HepG2 (cell line): ENCODE measurements at regions not wholly inside any gene's neighbourhood (a gene's known extent, or its start where the extent isn't known, plus 50 kb on each side); places are given as distances from the start of the nearest gene placed in this dataset.

ENCODE experiments used
- ATAC-seq: fragments of 200-7000 bp; cut with Tn5 transposase; 3 replicates; pipeline ENCODE4 v1.9.1; 2020; ENCODE audit warnings: mild to moderate bottlenecking, moderate library complexity
- BruUV-seq: library from RNA; stranded (reverse); fragments of 400-500 nt; replicated peaks from 2 replicates; lab custom pipeline; 2021; lab: Mats Ljungman, UMichigan
- CTCF ChIA-PET: fragments of 300-600 bp; formaldehyde crosslinking; extraction: SDS; loops from one replicate; lab custom pipeline; 2021; ENCODE audit warnings: low total read pairs, inconsistent platforms, low intra/inter-chr PET ratio; lab: Yijun Ruan, JAX
- POLR2A ChIA-PET: fragments of 350-600 bp; sonication (Branson Sonifier 250); formaldehyde crosslinking; loops from one replicate; lab custom pipeline; 2020; ENCODE audit warnings: antibody characterized with exemption, inconsistent platforms; lab: Yijun Ruan, JAX
- DNase-seq: peaks from one replicate; pipeline ENCODE4 v3.0.0-alpha.2; 2015; ENCODE audit warnings: low spot score
- FAIRE-seq: peaks from 3 replicates; lab custom pipeline; 2011; peaks lifted over from hg19 to GRCh38; lab: Jason Lieb, UNC
- H2AFZ ChIP-seq: one replicate; pipeline ENCODE4 v1.6.1; 2011; ENCODE audit warnings: low read length, inconsistent platforms
- H3K27ac ChIP-seq: fragments of 300-600 bp; 3 replicates; pipeline ENCODE4 v1.8.0; 2011; ENCODE audit warnings: mixed run types, mild to moderate bottlenecking, mixed read lengths, low read length, inconsistent platforms; ENCODE audit not compliant: insufficient read depth; ENCODE audit errors: extremely low read length
- H3K27me3 ChIP-seq, 2 experiments: fragments of 200-600 bp in 1 of 2; 2 replicates in 1 of 2; 3 replicates in 1 of 2; pipeline versions ENCODE4 v1.6.0 to v1.8.0; 2011; ENCODE audit warnings: low read length in 2 of 2, mild to moderate bottlenecking in 2 of 2, moderate library complexity in 2 of 2, inconsistent platforms in 1 of 2; ENCODE audit not compliant: insufficient read depth in 2 of 2, control insufficient read depth in 1 of 2
- H3K36me3 ChIP-seq, 2 experiments: fragments of 200-600 bp in 1 of 2; replicated peaks in 1 of 2; 2 replicates in 1 of 2; 3 replicates in 1 of 2; pipeline versions ENCODE4 v1.5.1 to v1.8.0; 2011; ENCODE audit warnings: low read length in 2 of 2, inconsistent platforms in 1 of 2; ENCODE audit not compliant: insufficient read depth in 2 of 2, control insufficient read depth in 1 of 2
- H3K4me1 ChIP-seq: 2 replicates; pipeline ENCODE4 v1.5.1; 2012; ENCODE audit warnings: low read length, inconsistent platforms; ENCODE audit not compliant: insufficient read depth
- H3K4me2 ChIP-seq: 2 replicates; pipeline ENCODE4 v1.6.0; 2011; ENCODE audit warnings: low read depth, low read length, inconsistent platforms
- H3K4me3 ChIP-seq, 3 experiments: fragments of 200-600 bp in 1 of 3; sonication (generic), shearing (Covaris generic) in 1 of 3; replicated peaks in 1 of 3; 2 replicates each; pipeline ENCODE4 v1.5.1; 2011 to 2016; ENCODE audit warnings: low read length in 3 of 3, inconsistent platforms in 2 of 3, low read depth in 2 of 3, mild to moderate bottlenecking in 2 of 3, control low read depth in 1 of 3, mixed read lengths in 1 of 3; ENCODE audit not compliant: insufficient read depth in 1 of 3
- H3K79me2 ChIP-seq: one replicate; pipeline ENCODE4 v1.6.1; 2011; ENCODE audit warnings: low read length, inconsistent platforms; ENCODE audit not compliant: insufficient read depth
- H3K9ac ChIP-seq: 2 replicates; pipeline ENCODE4 v1.6.0; 2011; ENCODE audit warnings: mild to moderate bottlenecking, low read depth, low read length, inconsistent platforms; ENCODE audit not compliant: insufficient read depth
- H3K9me3 ChIP-seq: 2 replicates; pipeline ENCODE4 v1.5.1; 2012; ENCODE audit warnings: mild to moderate bottlenecking, low read length
- H4K20me1 ChIP-seq: 2 replicates; pipeline ENCODE4 v1.6.0; 2011; ENCODE audit warnings: inconsistent platforms, mild to moderate bottlenecking, low read length, moderate library complexity; ENCODE audit not compliant: insufficient read depth
- ARNT ChIP-seq: fragments of 450-650 bp; IDR thresholded peaks from 2 replicates; pipeline ENCODE4 v1.6.1; 2017
- CHCHD3 ChIP-seq: sonication (generic); formaldehyde crosslinking; IDR thresholded peaks from 2 replicates; pipeline ENCODE4 v1.8.0; 2022; ENCODE audit warnings: mild to moderate bottlenecking, missing genetic modification reagents, moderate library complexity
- ELF4 ChIP-seq: sonication (generic); formaldehyde crosslinking; IDR thresholded peaks from 2 replicates; pipeline ENCODE4 v1.5.0; 2020; ENCODE audit warnings: missing genetic modification reagents, mild to moderate bottlenecking, moderate library complexity, borderline replicate concordance
- FOXP1 ChIP-seq, 2 experiments: fragments of 450-650 bp in 1 of 2; IDR thresholded peaks; 2 replicates each; pipeline ENCODE4 v1.6.1; 2017 to 2018; ENCODE audit warnings: antibody characterized with exemption in 1 of 2
- HCFC1 ChIP-seq: fragments of 150-350 bp; IDR thresholded peaks from 2 replicates; pipeline ENCODE4 v1.6.1; 2014; ENCODE audit warnings: low read depth, low read length
- HMGA1 ChIP-seq: sonication (generic); formaldehyde crosslinking; conservative IDR thresholded peaks from 2 replicates; pipeline ENCODE4 v1.4.0; 2020; ENCODE audit warnings: missing genetic modification reagents
- MTF1 ChIP-seq: sonication (generic); formaldehyde crosslinking; IDR thresholded peaks from 2 replicates; pipeline ENCODE4 v1.5.0; 2020; ENCODE audit warnings: missing genetic modification reagents
- MTF2 ChIP-seq: sonication (generic); formaldehyde crosslinking; IDR thresholded peaks from 2 replicates; pipeline ENCODE4 v1.5.0; 2020; ENCODE audit warnings: missing genetic modification reagents, borderline replicate concordance
- MXD4 ChIP-seq: IDR thresholded peaks from 2 replicates; pipeline ENCODE4 v1.6.1; 2016; ENCODE audit warnings: mild to moderate bottlenecking, missing biosample characterization, missing genetic modification reagents
- NFIC ChIP-seq: IDR thresholded peaks from 2 replicates; pipeline ENCODE4 v1.6.1; 2012; ENCODE audit warnings: mild to moderate bottlenecking, low read length, inconsistent platforms
- PHF21A ChIP-seq: sonication (generic); formaldehyde crosslinking; IDR thresholded peaks from 2 replicates; pipeline ENCODE4 v1.5.0; 2020; ENCODE audit warnings: mild to moderate bottlenecking, missing genetic modification reagents
- THAP11 ChIP-seq: IDR thresholded peaks from 2 replicates; pipeline ENCODE4 v1.6.1; 2016; ENCODE audit warnings: missing biosample characterization, missing genetic modification reagents
- TSC22D2 ChIP-seq: sonication (generic); formaldehyde crosslinking; IDR thresholded peaks from 2 replicates; pipeline ENCODE4 v1.5.1; 2020; ENCODE audit warnings: missing genetic modification reagents, mild to moderate bottlenecking, borderline replicate concordance
- ZNF12 ChIP-seq: sonication (generic); formaldehyde crosslinking; IDR thresholded peaks from 2 replicates; pipeline ENCODE4 v1.5.0; 2020; ENCODE audit warnings: missing genetic modification reagents
- ZNF143 ChIP-seq: sonication (generic); formaldehyde crosslinking; IDR thresholded peaks from 2 replicates; pipeline ENCODE4 v1.4.0; 2020; ENCODE audit warnings: missing genetic modification reagents
- ZNF720 ChIP-seq: sonication (generic); formaldehyde crosslinking; IDR thresholded peaks from 2 replicates; pipeline ENCODE4 v1.4.0; 2020; ENCODE audit warnings: missing genetic modification reagents
- ZNF772 ChIP-seq: sonication (generic); formaldehyde crosslinking; IDR thresholded peaks from 2 replicates; pipeline ENCODE4 v1.5.0; 2020; ENCODE audit warnings: mild to moderate bottlenecking, missing genetic modification reagents
- whole genome bisulfite sequencing: methylation state at CpG from one replicate; pipeline ENCODE4 v1.1.6; 2017; ENCODE audit warnings: low lambda C conversion rate; 5-methylcytosine and 5-hydroxymethylcytosine counted together
- in situ Hi-C: cut with HindIII; loops from 2 replicates; pipeline ENCODE4 v1.10.0; 2017; ENCODE audit warnings: low pct_unique_long_range_greater_than_20kb; ENCODE audit not compliant: extremely low pct_ligation_motif_present
- intact Hi-C: fragments of 100-400 bp; cut with micrococcal nuclease; formaldehyde crosslinking; loops from one replicate; pipeline ENCODE4 v1.10.0; 2022; ENCODE audit not compliant: unreplicated experiment
- TF ChIP-seq, protein P1 (sequence below): sonication (generic); formaldehyde crosslinking; IDR thresholded peaks from 2 replicates; pipeline ENCODE4 v1.5.0; 2020; ENCODE audit warnings: mild to moderate bottlenecking, missing genetic modification reagents
- TF ChIP-seq, protein P2 (sequence below): sonication (generic); formaldehyde crosslinking; IDR thresholded peaks from 2 replicates; pipeline ENCODE4 v1.5.0; 2020; ENCODE audit warnings: mild to moderate bottlenecking, low read depth, missing genetic modification reagents, borderline replicate concordance
- TF ChIP-seq, protein P3 (sequence below): sonication (generic); formaldehyde crosslinking; IDR thresholded peaks from 2 replicates; pipeline ENCODE4 v1.4.0; 2020; ENCODE audit warnings: missing genetic modification reagents

DNA sequence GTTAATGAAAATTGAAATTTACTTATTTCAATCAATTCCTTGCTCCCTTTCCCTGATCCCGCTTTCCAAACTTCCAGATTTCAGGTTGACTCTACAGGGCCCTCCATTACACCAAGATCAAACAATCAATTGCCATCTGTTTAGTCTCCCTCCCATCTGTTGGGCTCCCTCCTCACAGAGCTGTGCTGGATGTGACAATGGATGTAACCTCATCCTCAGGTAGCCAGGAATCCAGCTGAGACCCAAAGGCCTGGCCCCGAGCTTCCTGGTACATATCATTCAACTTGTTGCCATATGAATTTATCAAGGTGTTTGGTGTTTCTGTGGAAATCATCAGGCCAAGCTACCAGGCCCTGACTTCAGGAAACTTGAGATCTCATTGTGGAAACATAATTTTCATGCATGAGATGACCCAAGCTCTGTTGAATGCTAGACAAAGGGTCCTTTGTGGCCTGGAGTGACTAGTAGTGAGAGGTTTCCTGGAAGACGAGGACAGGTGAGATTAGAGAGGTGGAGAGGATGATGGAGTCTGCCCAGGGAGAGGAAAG is 148.6 kb upstream of the PDE1C start (continued):
- TF ChIP-seq ARNT (no peak), PHF21A (CRISPR knock-in tag) (no peak), CHCHD3 (CRISPR knock-in tag) (no peak), MTF1 (CRISPR knock-in tag) (no peak), HMGA1 (CRISPR knock-in tag) (no peak), ZNF143 (CRISPR knock-in tag) (no peak), MTF2 (no peak), ZNF720 (CRISPR knock-in tag) (no peak), THAP11 (CRISPR knock-in tag) (no peak)
- TF ChIP-seq, protein P1, sequence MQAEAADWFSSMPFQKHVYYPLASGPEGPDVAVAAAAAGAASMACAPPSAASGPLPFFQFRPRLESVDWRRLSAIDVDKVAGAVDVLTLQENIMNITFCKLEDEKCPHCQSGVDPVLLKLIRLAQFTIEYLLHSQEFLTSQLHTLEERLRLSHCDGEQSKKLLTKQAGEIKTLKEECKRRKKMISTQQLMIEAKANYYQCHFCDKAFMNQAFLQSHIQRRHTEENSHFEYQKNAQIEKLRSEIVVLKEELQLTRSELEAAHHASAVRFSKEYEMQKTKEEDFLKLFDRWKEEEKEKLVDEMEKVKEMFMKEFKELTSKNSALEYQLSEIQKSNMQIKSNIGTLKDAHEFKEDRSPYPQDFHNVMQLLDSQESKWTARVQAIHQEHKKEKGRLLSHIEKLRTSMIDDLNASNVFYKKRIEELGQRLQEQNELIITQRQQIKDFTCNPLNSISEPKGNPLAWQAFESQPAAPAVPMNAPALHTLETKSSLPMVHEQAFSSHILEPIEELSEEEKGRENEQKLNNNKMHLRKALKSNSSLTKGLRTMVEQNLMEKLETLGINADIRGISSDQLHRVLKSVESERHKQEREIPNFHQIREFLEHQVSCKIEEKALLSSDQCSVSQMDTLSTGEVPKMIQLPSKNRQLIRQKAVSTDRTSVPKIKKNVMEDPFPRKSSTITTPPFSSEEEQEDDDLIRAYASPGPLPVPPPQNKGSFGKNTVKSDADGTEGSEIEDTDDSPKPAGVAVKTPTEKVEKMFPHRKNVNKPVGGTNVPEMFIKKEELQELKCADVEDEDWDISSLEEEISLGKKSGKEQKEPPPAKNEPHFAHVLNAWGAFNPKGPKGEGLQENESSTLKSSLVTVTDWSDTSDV (CRISPR knock-in tag) = no peak
- TF ChIP-seq, protein P2, sequence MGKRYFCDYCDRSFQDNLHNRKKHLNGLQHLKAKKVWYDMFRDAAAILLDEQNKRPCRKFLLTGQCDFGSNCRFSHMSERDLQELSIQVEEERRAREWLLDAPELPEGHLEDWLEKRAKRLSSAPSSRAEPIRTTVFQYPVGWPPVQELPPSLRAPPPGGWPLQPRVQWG (CRISPR knock-in tag) = no peak

DNA sequence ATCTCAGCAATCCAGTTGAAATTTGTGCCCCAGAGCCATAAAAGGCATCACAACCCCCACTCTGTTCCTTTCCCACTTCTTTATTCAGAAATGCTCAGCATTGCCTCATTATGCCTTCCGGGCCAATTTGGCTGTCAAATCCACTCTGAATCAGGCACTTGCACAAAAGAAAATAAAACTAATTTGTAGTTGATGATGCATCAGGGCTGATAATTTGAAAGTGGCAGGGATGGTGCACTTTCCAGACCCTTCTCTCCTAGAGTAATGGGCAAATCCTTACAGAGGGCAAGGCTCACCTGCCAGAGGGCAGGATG is 147.9 kb upstream of the PDE1C start:
- DNase-seq (no peak), FAIRE-seq (no peak), ATAC-seq (no peak)
- 0% methylated on average over 1 of the region's 1 CpG for WGBS
- Histone ChIP-seq H3K4me3 (no peak overlapping the region), H3K27me3 (no peaks in the 10 kb centered on the region), H3K4me2 (no peak overlapping the region), H3K9me3 (no peaks in the 10 kb centered on the region), H3K27ac (no peak overlapping the region), H4K20me1 (no peaks in the 10 kb centered on the region), H3K36me3 (no peaks in the 10 kb centered on the region), H3K9ac (no peak overlapping the region), H2AFZ (no peak overlapping the region), H3K79me2 (no peaks in the 10 kb centered on the region), H3K4me1 (no peaks in the 10 kb centered on the region)
- BruUV-seq = no TSS peak
- ChIA-PET CTCF (no interaction called here), POLR2A (no interaction called here)
- in situ Hi-C loops (loop anchor here (10.0 kb wide), 2 partner anchors 127 to 257 kb away; no protein-coding TSS in a partner anchor), intact Hi-C loops (no loop called here)
- TF ChIP-seq HCFC1 (no peak), TSC22D2 (no peak), ELF4 (CRISPR knock-in tag) (no peak), FOXP1 (IDR thresholded peaks at IDR 0.05) (no peak), FOXP1 (CRISPR knock-in tag; IDR thresholded peaks at IDR 0.05) (no peak), NFIC (no peak), ZNF772 (CRISPR knock-in tag) (no peak), MXD4 (no peak), ZNF12 (CRISPR knock-in tag) (no peak)
- TF ChIP-seq, protein P3, sequence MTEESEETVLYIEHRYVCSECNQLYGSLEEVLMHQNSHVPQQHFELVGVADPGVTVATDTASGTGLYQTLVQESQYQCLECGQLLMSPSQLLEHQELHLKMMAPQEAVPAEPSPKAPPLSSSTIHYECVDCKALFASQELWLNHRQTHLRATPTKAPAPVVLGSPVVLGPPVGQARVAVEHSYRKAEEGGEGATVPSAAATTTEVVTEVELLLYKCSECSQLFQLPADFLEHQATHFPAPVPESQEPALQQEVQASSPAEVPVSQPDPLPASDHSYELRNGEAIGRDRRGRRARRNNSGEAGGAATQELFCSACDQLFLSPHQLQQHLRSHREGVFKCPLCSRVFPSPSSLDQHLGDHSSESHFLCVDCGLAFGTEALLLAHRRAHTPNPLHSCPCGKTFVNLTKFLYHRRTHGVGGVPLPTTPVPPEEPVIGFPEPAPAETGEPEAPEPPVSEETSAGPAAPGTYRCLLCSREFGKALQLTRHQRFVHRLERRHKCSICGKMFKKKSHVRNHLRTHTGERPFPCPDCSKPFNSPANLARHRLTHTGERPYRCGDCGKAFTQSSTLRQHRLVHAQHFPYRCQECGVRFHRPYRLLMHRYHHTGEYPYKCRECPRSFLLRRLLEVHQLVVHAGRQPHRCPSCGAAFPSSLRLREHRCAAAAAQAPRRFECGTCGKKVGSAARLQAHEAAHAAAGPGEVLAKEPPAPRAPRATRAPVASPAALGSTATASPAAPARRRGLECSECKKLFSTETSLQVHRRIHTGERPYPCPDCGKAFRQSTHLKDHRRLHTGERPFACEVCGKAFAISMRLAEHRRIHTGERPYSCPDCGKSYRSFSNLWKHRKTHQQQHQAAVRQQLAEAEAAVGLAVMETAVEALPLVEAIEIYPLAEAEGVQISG (CRISPR knock-in tag) = no peak
